Glutamatergic neuron (in vitro differentiated cells): ENCODE measurements at regions not wholly inside any gene's neighbourhood (a gene's known extent, or its start where the extent isn't known, plus 50 kb on each side); places are given as distances from the start of the nearest gene placed in this dataset.

Experiments used
- DNase-seq: peaks from one replicate; pipeline ENCODE4 v3.0.0; 2022
- H3K27ac Mint-ChIP-seq: one replicate; pipeline ENCODE4 v1.8.0; 2020; ENCODE audit warnings: mild to moderate bottlenecking, mixed read lengths, inconsistent platforms; ENCODE audit not compliant: unreplicated experiment
- H3K27me3 Mint-ChIP-seq: one replicate; pipeline ENCODE4 v1.8.0; 2020; ENCODE audit warnings: mild to moderate bottlenecking, moderate library complexity, mixed read lengths, inconsistent platforms; ENCODE audit not compliant: unreplicated experiment
- H3K36me3 Mint-ChIP-seq: one replicate; pipeline ENCODE4 v1.8.0; 2020; ENCODE audit warnings: mild to moderate bottlenecking, mixed read lengths, inconsistent platforms; ENCODE audit not compliant: unreplicated experiment
- H3K4me1 Mint-ChIP-seq: one replicate; pipeline ENCODE4 v1.8.0; 2020; ENCODE audit warnings: mild to moderate bottlenecking, low read depth, mixed read lengths, inconsistent platforms; ENCODE audit not compliant: unreplicated experiment
- H3K4me3 Mint-ChIP-seq: one replicate; pipeline ENCODE4 v1.8.0; 2020; ENCODE audit warnings: mild to moderate bottlenecking, mixed read lengths, inconsistent platforms; ENCODE audit not compliant: unreplicated experiment
- H3K9me3 Mint-ChIP-seq: one replicate; pipeline ENCODE4 v1.8.0; 2020; ENCODE audit warnings: mild to moderate bottlenecking, moderate library complexity, mixed read lengths, inconsistent platforms; ENCODE audit not compliant: unreplicated experiment
- TF ChIP-seq, protein P1 (sequence below): fragments of 200-600 bp; sonication (generic); IDR thresholded peaks from one replicate; pipeline ENCODE4 v1.5.0; 2021; ENCODE audit not compliant: partially characterized antibody, unreplicated experiment

DNA sequence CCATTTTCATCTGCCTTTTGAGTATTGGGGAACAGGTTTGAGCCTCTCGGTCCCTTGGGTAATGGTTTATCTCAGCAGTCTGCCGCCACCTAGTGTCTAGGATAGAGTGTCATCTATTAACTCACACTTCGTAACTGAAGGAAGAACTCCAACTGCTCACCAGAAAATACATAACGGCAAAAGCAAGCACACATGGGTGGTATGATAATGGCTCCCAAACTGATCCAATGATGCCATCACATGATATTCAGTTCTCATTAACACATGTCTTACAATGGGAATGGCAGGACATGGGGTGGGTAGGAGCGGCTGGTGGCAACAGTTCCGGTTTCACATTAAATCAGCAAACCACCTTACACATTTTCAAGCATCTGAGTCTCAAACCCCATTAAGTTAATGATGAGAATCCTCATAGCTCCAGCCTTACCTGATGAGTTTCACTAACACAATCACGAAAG, 110.7 kb upstream of the PHACTR1 start:
- Mint-ChIP-seq H3K4me1 (peaks cover 11% of the 10 kb centered on the region), H3K36me3 (no peaks in the 10 kb centered on the region), H3K27me3 (no peaks in the 10 kb centered on the region), H3K27ac (no peak overlapping the region), H3K4me3 (no peak overlapping the region), H3K9me3 (no peaks in the 10 kb centered on the region)
- TF ChIP-seq, protein P1, sequence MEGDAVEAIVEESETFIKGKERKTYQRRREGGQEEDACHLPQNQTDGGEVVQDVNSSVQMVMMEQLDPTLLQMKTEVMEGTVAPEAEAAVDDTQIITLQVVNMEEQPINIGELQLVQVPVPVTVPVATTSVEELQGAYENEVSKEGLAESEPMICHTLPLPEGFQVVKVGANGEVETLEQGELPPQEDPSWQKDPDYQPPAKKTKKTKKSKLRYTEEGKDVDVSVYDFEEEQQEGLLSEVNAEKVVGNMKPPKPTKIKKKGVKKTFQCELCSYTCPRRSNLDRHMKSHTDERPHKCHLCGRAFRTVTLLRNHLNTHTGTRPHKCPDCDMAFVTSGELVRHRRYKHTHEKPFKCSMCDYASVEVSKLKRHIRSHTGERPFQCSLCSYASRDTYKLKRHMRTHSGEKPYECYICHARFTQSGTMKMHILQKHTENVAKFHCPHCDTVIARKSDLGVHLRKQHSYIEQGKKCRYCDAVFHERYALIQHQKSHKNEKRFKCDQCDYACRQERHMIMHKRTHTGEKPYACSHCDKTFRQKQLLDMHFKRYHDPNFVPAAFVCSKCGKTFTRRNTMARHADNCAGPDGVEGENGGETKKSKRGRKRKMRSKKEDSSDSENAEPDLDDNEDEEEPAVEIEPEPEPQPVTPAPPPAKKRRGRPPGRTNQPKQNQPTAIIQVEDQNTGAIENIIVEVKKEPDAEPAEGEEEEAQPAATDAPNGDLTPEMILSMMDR = peak; percentile 59
- DNase-seq = peak; percentile 33

DNA sequence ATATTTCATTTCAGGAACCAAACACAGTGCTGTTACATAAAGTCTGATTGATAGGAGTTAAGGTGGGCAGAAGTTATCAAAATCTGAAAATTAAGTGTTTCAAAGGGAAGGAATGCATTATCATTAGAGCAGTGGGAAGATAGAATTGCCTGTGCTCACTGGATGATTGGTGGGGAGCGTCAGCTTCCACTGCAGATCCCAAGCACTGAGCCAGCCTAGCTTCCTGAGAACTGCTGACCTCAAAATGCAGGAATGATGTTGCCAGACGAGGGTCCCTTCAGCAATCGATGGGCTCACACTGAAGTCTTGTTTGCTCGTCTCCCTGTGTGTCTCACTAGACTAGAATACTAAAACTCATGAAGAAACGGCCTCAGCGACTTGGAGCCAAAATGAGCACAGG, 110.0 kb upstream of the PHACTR1 start:
- no peak overlapping the region for H3K27ac Mint-ChIP-seq
- TF ChIP-seq, protein P1 = no peak
- H3K9me3 Mint-ChIP-seq = no peaks in the 10 kb centered on the region
- no peaks in the 10 kb centered on the region for H3K27me3 Mint-ChIP-seq
- peaks cover 9% of the 10 kb centered on the region for H3K4me1 Mint-ChIP-seq
- no peak overlapping the region for H3K4me3 Mint-ChIP-seq
- no peaks in the 10 kb centered on the region for H3K36me3 Mint-ChIP-seq
- no peak for DNase-seq

DNA sequence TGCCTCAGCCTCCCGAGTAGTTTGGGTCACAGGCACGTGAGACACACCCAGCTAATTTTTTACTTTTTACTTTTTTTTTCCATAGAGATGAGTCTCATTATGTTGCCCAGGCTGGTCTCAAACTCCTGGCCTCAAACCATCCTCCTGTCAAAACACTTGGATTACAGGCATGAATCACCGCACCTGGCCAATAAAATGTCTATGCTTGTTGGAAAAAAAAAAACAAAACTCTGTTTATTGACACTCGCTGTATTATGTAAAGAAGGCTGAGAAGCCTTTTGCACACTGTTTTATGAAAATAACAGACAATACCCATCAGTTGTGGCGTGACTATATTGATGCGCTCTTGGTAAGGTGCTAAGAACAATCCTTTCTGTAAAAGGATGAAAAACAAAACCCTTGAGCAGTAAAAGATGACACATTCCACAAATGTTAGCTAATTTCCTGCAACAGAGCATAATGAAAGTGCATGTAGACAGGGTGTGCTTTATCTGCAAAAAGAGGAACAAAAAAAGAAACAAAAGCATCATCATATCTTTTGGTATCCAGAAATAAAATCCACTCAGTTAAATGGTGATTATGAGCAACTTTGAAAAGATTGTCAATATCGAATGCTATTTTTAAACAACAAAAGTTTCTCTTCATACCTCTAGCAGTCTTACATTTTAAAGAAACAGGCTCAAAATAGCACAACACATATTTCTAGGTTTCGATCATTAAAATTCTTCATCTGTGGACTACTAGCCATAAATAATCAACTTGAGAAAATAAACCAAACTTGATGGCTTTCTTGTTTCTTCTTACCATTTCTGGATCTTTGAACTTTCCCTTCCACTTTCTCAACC, 108.3 kb upstream of the PHACTR1 start:
- Mint-ChIP-seq H3K36me3 (no peaks in the 10 kb centered on the region), H3K27ac (no peak overlapping the region), H3K27me3 (no peaks in the 10 kb centered on the region), H3K4me1 (peaks cover 1% of the 10 kb centered on the region), H3K9me3 (no peaks in the 10 kb centered on the region), H3K4me3 (no peak overlapping the region)
- TF ChIP-seq, protein P1 = no peak
- no peak for DNase-seq

DNA sequence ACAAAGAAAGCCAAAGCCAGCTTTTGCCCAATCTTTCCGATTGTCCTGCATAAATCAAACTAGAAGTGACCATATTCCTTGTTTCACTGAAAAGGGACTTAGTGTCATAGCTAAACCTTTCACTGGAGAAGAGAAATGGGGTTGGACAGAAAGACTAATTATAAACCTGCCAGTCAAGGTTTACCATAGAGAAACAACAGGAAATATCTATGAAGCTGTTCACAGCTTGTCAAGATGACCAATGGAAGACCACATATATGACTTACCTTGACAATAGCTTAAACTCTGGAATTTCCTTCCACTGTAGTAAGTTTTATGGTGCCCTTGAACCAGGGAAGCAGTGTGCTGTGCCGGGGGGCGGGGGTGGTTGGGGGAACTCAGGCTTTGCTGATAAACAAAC, 107.7 kb upstream of the PHACTR1 start:
- Mint-ChIP-seq H3K9me3 (no peaks in the 10 kb centered on the region), H3K4me3 (no peak overlapping the region), H3K27me3 (no peaks in the 10 kb centered on the region), H3K27ac (no peak overlapping the region), H3K4me1 (no peaks in the 10 kb centered on the region), H3K36me3 (no peaks in the 10 kb centered on the region)
- TF ChIP-seq, protein P1 = no peak
- DNase-seq = no peak

DNA sequence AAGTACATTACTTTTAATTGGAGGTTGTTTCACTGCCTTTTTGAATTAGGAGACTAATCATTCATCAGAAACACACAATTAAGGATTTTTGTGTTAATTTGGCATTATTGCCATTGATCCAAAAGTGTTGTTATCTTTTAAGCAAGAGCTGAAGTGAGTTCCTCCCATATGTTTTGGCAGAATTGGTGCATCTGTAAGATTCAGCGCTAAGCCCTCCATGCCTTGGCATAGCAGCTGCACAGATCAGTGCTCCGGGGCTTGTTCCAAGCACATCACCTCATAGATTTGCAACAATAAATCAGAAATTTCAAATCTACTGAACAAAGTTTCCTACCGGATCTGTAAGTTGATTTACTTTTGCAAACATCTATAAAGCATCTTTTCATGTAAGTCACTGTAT, 106.8 kb upstream of the PHACTR1 start:
- Mint-ChIP-seq H3K27ac (no peak overlapping the region), H3K9me3 (no peaks in the 10 kb centered on the region), H3K27me3 (no peaks in the 10 kb centered on the region), H3K4me3 (no peak overlapping the region), H3K36me3 (no peaks in the 10 kb centered on the region), H3K4me1 (no peaks in the 10 kb centered on the region)
- DNase-seq = no peak
- TF ChIP-seq, protein P1 = no peak
